ENCODE measurements at regions not wholly inside any gene's neighbourhood (a gene's known extent, or its start where the extent isn't known, plus 50 kb on each side); places are given as distances from the start of the nearest gene placed in this dataset.

DNA sequence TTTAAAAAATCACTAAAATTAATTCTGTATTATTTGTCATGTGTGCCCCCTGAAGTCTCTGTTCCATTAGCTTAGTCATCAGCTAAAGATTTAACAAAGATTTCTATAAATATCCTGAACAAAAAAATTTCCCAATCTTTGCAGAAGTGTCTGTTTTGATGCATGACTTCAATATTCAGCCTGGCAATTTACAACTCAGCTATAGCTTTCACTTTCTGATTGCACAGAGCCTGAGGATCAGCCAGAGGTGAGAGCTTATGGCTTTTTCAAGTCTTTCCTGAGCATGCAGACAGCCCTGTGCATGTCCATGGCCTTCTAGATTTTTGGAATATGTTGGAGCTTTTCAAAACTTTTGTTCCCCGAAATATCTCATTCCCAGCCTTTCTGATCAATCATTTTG is 420.1 kb downstream of the ZNF674 start:
- no peak overlapping the region for H2AFZ ChIP-seq (ENCODE audit: low read length)
- H3K36me3 Mint-ChIP-seq (ENCODE audit: insufficient read depth in 1 of 3, low read depth in 3 of 3), result no peaks in the 10 kb centered on the region; a peak in 2 of 7 replicates
- no peak overlapping the region for H3K4me2 ChIP-seq (ENCODE audit: insufficient read depth, insufficient read length, low read length)
- H3K9me3 Mint-ChIP-seq, result peaks cover 36 to 39% of the 10 kb centered on the region in 2 experiments
- no CpG with 5 or more reads among the region's 1 CpG for WGBS (ENCODE audit: extremely low coverage, insufficient read length, low lambda C conversion rate)
- DNase-seq, result no peak
- H3T11ph ChIP-seq (ENCODE audit: low read length), result no peak overlapping the region
- H2BK15ac ChIP-seq (ENCODE audit: low read depth, low read length), result no peak overlapping the region
- no peak overlapping the region for H3K23ac ChIP-seq (ENCODE audit: insufficient read length, low read depth, low read length)
- H3K4ac ChIP-seq (ENCODE audit: low read depth, low read length), result no peak overlapping the region
- no peak overlapping the region for H3K18ac ChIP-seq (ENCODE audit: insufficient read length, low read depth, low read length)
- no peak overlapping the region for H4K91ac ChIP-seq (ENCODE audit: insufficient read length, low read depth, low read length)
- no peaks in the 10 kb centered on the region; the same call in 1 of the 2 replicates for H3K27me3 Mint-ChIP-seq (ENCODE audit: low read depth)
- no peak overlapping the region for H4K8ac ChIP-seq (replicated peaks; ENCODE audit: insufficient read length, low read depth, low read length)
- H3K4me3 Mint-ChIP-seq, result no peak overlapping the region
- no peaks in the 10 kb centered on the region for H3K23me2 ChIP-seq (ENCODE audit: insufficient read length, low read depth, low read length, poor library complexity, severe bottlenecking)
- H3K9ac ChIP-seq (ENCODE audit: extremely low read depth, insufficient read length, low read length), result no peak overlapping the region
- no peaks in the 10 kb centered on the region; the same call in 1 of the 2 replicates for H3K27me3 ChIP-seq (ENCODE audit: insufficient read depth, low read length)
- no peak overlapping the region for H2BK20ac ChIP-seq (ENCODE audit: low read depth, low read length, poor library complexity, severe bottlenecking)
- no peak overlapping the region for H3K27ac Mint-ChIP-seq
- no peaks in the 10 kb centered on the region for H3K79me1 ChIP-seq (ENCODE audit: insufficient read depth, low read depth, low read length, poor library complexity, severe bottlenecking)
- H2BK120ac ChIP-seq (ENCODE audit: low read depth, low read length, poor library complexity, severe bottlenecking), result no peak overlapping the region
- H2BK5ac ChIP-seq (ENCODE audit: insufficient read length, low read length), result no peak overlapping the region
- no peaks in the 10 kb centered on the region for H4K20me1 ChIP-seq (ENCODE audit: control insufficient read depth, insufficient read depth, insufficient read length)
- no peak overlapping the region for H3K56ac ChIP-seq (ENCODE audit: insufficient read length, low read depth, low read length)
- no peak overlapping the region for H3K14ac ChIP-seq (ENCODE audit: insufficient read depth, low read length)
- no peaks in the 10 kb centered on the region for H3K9me3 ChIP-seq (ENCODE audit: control insufficient read depth, low read depth, low read length)
- peaks cover under 1 to 4% of the 10 kb centered on the region in 2 experiments for H3K4me1 Mint-ChIP-seq
- no peak overlapping the region for H4K5ac ChIP-seq (ENCODE audit: insufficient read length, low read depth, low read length)
- no peaks in the 10 kb centered on the region for H3K79me2 ChIP-seq (ENCODE audit: insufficient read depth, low read length)
- TF ChIP-seq, protein P1, sequence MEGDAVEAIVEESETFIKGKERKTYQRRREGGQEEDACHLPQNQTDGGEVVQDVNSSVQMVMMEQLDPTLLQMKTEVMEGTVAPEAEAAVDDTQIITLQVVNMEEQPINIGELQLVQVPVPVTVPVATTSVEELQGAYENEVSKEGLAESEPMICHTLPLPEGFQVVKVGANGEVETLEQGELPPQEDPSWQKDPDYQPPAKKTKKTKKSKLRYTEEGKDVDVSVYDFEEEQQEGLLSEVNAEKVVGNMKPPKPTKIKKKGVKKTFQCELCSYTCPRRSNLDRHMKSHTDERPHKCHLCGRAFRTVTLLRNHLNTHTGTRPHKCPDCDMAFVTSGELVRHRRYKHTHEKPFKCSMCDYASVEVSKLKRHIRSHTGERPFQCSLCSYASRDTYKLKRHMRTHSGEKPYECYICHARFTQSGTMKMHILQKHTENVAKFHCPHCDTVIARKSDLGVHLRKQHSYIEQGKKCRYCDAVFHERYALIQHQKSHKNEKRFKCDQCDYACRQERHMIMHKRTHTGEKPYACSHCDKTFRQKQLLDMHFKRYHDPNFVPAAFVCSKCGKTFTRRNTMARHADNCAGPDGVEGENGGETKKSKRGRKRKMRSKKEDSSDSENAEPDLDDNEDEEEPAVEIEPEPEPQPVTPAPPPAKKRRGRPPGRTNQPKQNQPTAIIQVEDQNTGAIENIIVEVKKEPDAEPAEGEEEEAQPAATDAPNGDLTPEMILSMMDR (conservative IDR thresholded peaks at IDR 0.05), result no peak
- no peaks in the 10 kb centered on the region for H3K4me1 ChIP-seq (ENCODE audit: insufficient read depth, low read length)
- H3K27ac ChIP-seq (ENCODE audit: insufficient read length, low read depth, low read length), result no peak overlapping the region
- no peak overlapping the region for H2AK5ac ChIP-seq (ENCODE audit: insufficient read length, low read length)
- no peak overlapping the region for H2BK12ac ChIP-seq (ENCODE audit: insufficient read length, low read depth, low read length)
